HCT116 (cell line): ENCODE measurements at regions not wholly inside any gene's neighbourhood (a gene's known extent, or its start where the extent isn't known, plus 50 kb on each side); places are given as distances from the start of the nearest gene placed in this dataset.

Source experiments
- ATAC-seq: fragments of 200-7000 bp; cut with Tn5 transposase; 2 replicates; pipeline ENCODE4 v1.9.1; 2020; ENCODE audit warnings: mild to moderate bottlenecking, moderate library complexity
- BruUV-seq: library from RNA; stranded (reverse); fragments of 400-500 nt; replicated peaks from 2 replicates; lab custom pipeline; 2021; lab: Mats Ljungman, UMichigan
- CTCF ChIA-PET: fragments of 300-600 bp; sonication (Branson Sonifier 250); formaldehyde crosslinking; loops from one replicate; lab custom pipeline; 2021; ENCODE audit warnings: antibody characterized with exemption; lab: Charles Lee
- POLR2A ChIA-PET: fragments of 300-600, 350-600 bp; sonication (Branson Sonifier 250); formaldehyde crosslinking; loops from one replicate; lab custom pipeline; 2021; ENCODE audit warnings: antibody characterized with exemption; lab: Charles Lee
- RAD21 ChIA-PET, 2 experiments: fragments of 300-600 bp; sonication (Branson Sonifier 250); formaldehyde crosslinking; loops; one replicate each; lab custom pipeline; 2023; ENCODE audit warnings: low total read pairs in 2 of 2; ENCODE audit not compliant: uncharacterized antibody in 2 of 2, unreplicated experiment in 2 of 2, low non-redundant PET in 1 of 2; lab: Charles Lee
- DNase-seq: peaks from one replicate; pipeline ENCODE4 v3.0.0-alpha.2; 2010; ENCODE audit warnings: low read depth, low spot score
- H2AFZ ChIP-seq: fragments of 200-600 bp; shearing (Covaris generic), sonication (generic); 2 replicates; pipeline ENCODE4 v1.6.1; 2017; ENCODE audit warnings: low read depth, mixed run types, mixed read lengths, antibody characterized with exemption, low read length; ENCODE audit not compliant: poor library complexity, severe bottlenecking
- H3K27ac ChIP-seq: 2 replicates; pipeline ENCODE4 v1.5.1; 2012; ENCODE audit warnings: low read depth, low read length
- H3K27me3 ChIP-seq: fragments of 200-600 bp; sonication (generic); 2 replicates; pipeline ENCODE4 v1.6.1; 2016; ENCODE audit warnings: mixed run types, low read length, mixed read lengths; ENCODE audit not compliant: insufficient read depth
- H3K36me3 ChIP-seq, 2 experiments: fragments of 200-500 bp in 1 of 2; fragments of 200-600 bp in 1 of 2; sonication (Bioruptor generic) in 1 of 2; sonication (generic) in 1 of 2; 2 replicates each; pipeline versions ENCODE4 v1.5.1 to v1.6.1; 2014 to 2016; ENCODE audit warnings: low read length in 2 of 2, inconsistent platforms in 1 of 2, mixed read lengths in 1 of 2, mixed run types in 1 of 2; ENCODE audit not compliant: insufficient read depth in 2 of 2, control insufficient read depth in 1 of 2
- H3K4me1 ChIP-seq, 2 experiments: fragments of 200-600 bp in 1 of 2; sonication (generic) in 1 of 2; 2 replicates each; pipeline versions ENCODE4 v1.5.1 to v1.6.1; 2012 to 2017; ENCODE audit warnings: low read length in 2 of 2, inconsistent platforms in 1 of 2, mild to moderate bottlenecking in 1 of 2, mixed read lengths in 1 of 2, mixed run types in 1 of 2, moderate library complexity in 1 of 2; ENCODE audit not compliant: insufficient read depth in 2 of 2, control insufficient read depth in 1 of 2
- H3K4me2 ChIP-seq: fragments of 200-600 bp; sonication (generic); 2 replicates; pipeline ENCODE4 v1.6.1; 2017; ENCODE audit warnings: mixed run types, low read length, mixed read lengths
- H3K4me3 ChIP-seq, 2 experiments: fragments of 200-600 bp in 1 of 2; sonication (generic) in 1 of 2; replicated peaks in 1 of 2; 2 replicates each; pipeline ENCODE4 v1.5.1; 2011 to 2016; ENCODE audit warnings: low read length in 2 of 2, control low read depth in 1 of 2, low read depth in 1 of 2, mild to moderate bottlenecking in 1 of 2, mixed read lengths in 1 of 2, mixed run types in 1 of 2
- H3K79me2 ChIP-seq: fragments of 200-600 bp; sonication (generic); 2 replicates; pipeline ENCODE4 v1.6.1; 2017; ENCODE audit warnings: mild to moderate bottlenecking, mixed run types, low read length, moderate library complexity, mixed read lengths; ENCODE audit not compliant: insufficient read depth
- H3K9ac ChIP-seq: fragments of 200-600 bp; sonication (generic); 2 replicates; pipeline ENCODE4 v1.6.1; 2016; ENCODE audit warnings: low read length, mixed read lengths
- H3K9me2 ChIP-seq: fragments of 200-600 bp; sonication (generic), shearing (Covaris generic); 2 replicates; pipeline ENCODE4 v1.6.1; 2017; ENCODE audit warnings: mixed run types, mild to moderate bottlenecking, moderate library complexity; ENCODE audit not compliant: insufficient read depth
- H3K9me3 ChIP-seq, 2 experiments: fragments of 200-500 bp in 1 of 2; fragments of 200-600 bp in 1 of 2; sonication (Bioruptor generic) in 1 of 2; sonication (generic) in 1 of 2; 2 replicates each; pipeline ENCODE4 v1.6.1; 2014 to 2017; ENCODE audit warnings: low read length in 2 of 2, mixed read lengths in 2 of 2, inconsistent platforms in 1 of 2, low read depth in 1 of 2, mild to moderate bottlenecking in 1 of 2, mixed run types in 1 of 2, moderate library complexity in 1 of 2; ENCODE audit not compliant: control insufficient read depth in 1 of 2, insufficient read depth in 1 of 2
- H4K20me1 ChIP-seq: fragments of 200-600 bp; sonication (generic), shearing (Covaris generic); 2 replicates; pipeline ENCODE4 v1.6.1; 2017; ENCODE audit warnings: mixed run types, mild to moderate bottlenecking, moderate library complexity; ENCODE audit not compliant: insufficient read depth
- CBX3 ChIP-seq: IDR thresholded peaks from 2 replicates; pipeline ENCODE4 v1.6.1; 2012; ENCODE audit warnings: low read depth
- EGR1 ChIP-seq: IDR thresholded peaks from 2 replicates; pipeline ENCODE4 v1.6.1; 2012; ENCODE audit warnings: low read depth
- ELF1 ChIP-seq: IDR thresholded peaks from 2 replicates; pipeline ENCODE4 v1.6.1; 2012; ENCODE audit warnings: low read depth, borderline replicate concordance
- JUND ChIP-seq: IDR thresholded peaks from 2 replicates; pipeline ENCODE4 v1.6.1; 2012
- SIN3A ChIP-seq: IDR thresholded peaks from 2 replicates; pipeline ENCODE4 v1.6.1; 2012; ENCODE audit warnings: low read depth
- SP1 ChIP-seq: IDR thresholded peaks from 2 replicates; pipeline ENCODE4 v1.6.1; 2012; ENCODE audit warnings: low read depth
- TCF7L2 ChIP-seq: IDR thresholded peaks from 2 replicates; pipeline ENCODE4 v1.7.0; 2011; ENCODE audit warnings: borderline replicate concordance, inconsistent platforms; ENCODE audit not compliant: insufficient read depth, insufficient read length; ENCODE audit errors: extremely low read depth
- YY1 ChIP-seq: IDR thresholded peaks from 2 replicates; pipeline ENCODE4 v1.6.1; 2011; ENCODE audit warnings: low read length, low read depth, moderate library complexity, mild to moderate bottlenecking; ENCODE audit not compliant: insufficient replicate concordance; ENCODE audit errors: extremely low read depth
- ZFX ChIP-seq: fragments of 450-650 bp; IDR thresholded peaks from 2 replicates; pipeline ENCODE4 v1.6.1; 2017
- intact Hi-C: fragments of 100-400 bp; cut with micrococcal nuclease; formaldehyde crosslinking; loops from 2 replicates; pipeline ENCODE4 v1.10.0; 2022

- TF ChIP-seq CBX3: no peak
- TF ChIP-seq YY1: no peak
- no peak for TF ChIP-seq SIN3A
- no peak for TF ChIP-seq ELF1
- TF ChIP-seq JUND: no peak
- TF ChIP-seq TCF7L2: no peak
- TF ChIP-seq SP1: no peak
- TF ChIP-seq, all 23 proteins: peak for 0
- Histone ChIP-seq H3K27me3 (no peaks in the 10 kb centered on the region), H2AFZ (no peak overlapping the region), H3K27ac (no peak overlapping the region), H3K4me1 (no peaks in the 10 kb centered on the region), H3K9me2 (no peaks in the 10 kb centered on the region), H3K9ac (no peak overlapping the region), H3K79me2 (no peaks in the 10 kb centered on the region), H3K4me3 (no peak overlapping the region), H4K20me1 (no peaks in the 10 kb centered on the region), H3K4me2 (no peak overlapping the region), H3K9me3 (no peaks in the 10 kb centered on the region), H3K36me3 (no peaks in the 10 kb centered on the region)
- ChIA-PET POLR2A (no interaction called here), RAD21 (no interaction called here), CTCF (interaction anchor here (1.2 kb wide), 1 partner anchor 9 kb away, joined by 10 read pairs; no protein-coding TSS in a partner anchor)
- ATAC-seq (no peak), DNase-seq (no peak)
- intact Hi-C loops: no loop called here
- no TSS peak for BruUV-seq
Measured at GRCh38 chr15:31497838-31498237, 171.2 kb downstream of the KLF13 start.

GRCh38 chr15:31498329-31498728 is 171.7 kb downstream of the KLF13 start:
- DNase-seq: no peak
- no TSS peak for BruUV-seq
- no peaks in the 10 kb centered on the region for H3K9me2 ChIP-seq
- no peak overlapping the region for H3K4me3 ChIP-seq
- no peaks in the 10 kb centered on the region for H3K27me3 ChIP-seq
- H4K20me1 ChIP-seq: no peaks in the 10 kb centered on the region
- ChIA-PET POLR2A (no interaction called here), RAD21 (no interaction called here), CTCF (interaction anchor here (1.2 kb wide), 1 partner anchor 10 kb away, joined by 10 read pairs; no protein-coding TSS in a partner anchor)
- H3K36me3 ChIP-seq: no peaks in the 10 kb centered on the region
- no peak overlapping the region for H3K9ac ChIP-seq
- H3K9me3 ChIP-seq: no peaks in the 10 kb centered on the region
- intact Hi-C loops: no loop called here
- no peaks in the 10 kb centered on the region for H3K4me1 ChIP-seq
- no peaks in the 10 kb centered on the region for H3K79me2 ChIP-seq
- ATAC-seq: no peak
- TF ChIP-seq EGR1 (no peak), YY1 (no peak), ZFX (no peak)
- no peak overlapping the region for H3K4me2 ChIP-seq
- H3K27ac ChIP-seq: no peak overlapping the region
- H2AFZ ChIP-seq: no peak overlapping the region
